Endothelial cell of umbilical vein (primary cell): ENCODE measurements at regions not wholly inside any gene's neighbourhood (a gene's known extent, or its start where the extent isn't known, plus 50 kb on each side); places are given as distances from the start of the nearest gene placed in this dataset.

Experiments
- BruUV-seq: library from RNA; stranded (reverse); fragments of 400-500 nt; replicated peaks from 2 replicates; lab custom pipeline; 2021; lab: Mats Ljungman, UMichigan
- CTCF ChIA-PET: fragments of 300-600, 350-600 bp; sonication (Branson Sonifier 250); formaldehyde crosslinking; loops from one replicate; lab custom pipeline; 2021; ENCODE audit warnings: antibody characterized with exemption, inconsistent platforms; lab: Charles Lee
- POLR2A ChIA-PET: fragments of 300-600, 350-600 bp; sonication (Branson Sonifier 250); formaldehyde crosslinking; loops from one replicate; lab custom pipeline; 2021; ENCODE audit warnings: antibody characterized with exemption, inconsistent platforms; lab: Charles Lee
- DNase-seq: peaks from one replicate; pipeline ENCODE4 v3.0.0-alpha.2; 2011; ENCODE audit warnings: low read depth, low spot score
- FAIRE-seq: peaks from 2 replicates; lab custom pipeline; 2011; peaks lifted over from hg19 to GRCh38; lab: Jason Lieb, UNC
- H2AFZ ChIP-seq: 2 replicates; pipeline ENCODE4 v1.6.0; 2012; ENCODE audit warnings: low read depth, low read length, control low read depth, inconsistent platforms
- H3K27ac ChIP-seq: 2 replicates; pipeline ENCODE4 v1.5.1; 2011; ENCODE audit warnings: low read depth, mild to moderate bottlenecking, control low read depth, low read length, moderate library complexity; ENCODE audit not compliant: insufficient read depth
- H3K27me3 ChIP-seq, 2 experiments: 2 replicates each; pipeline versions ENCODE4 v1.6.0 to v1.6.1; 2011; ENCODE audit warnings: low read length in 2 of 2, mixed read lengths in 1 of 2; ENCODE audit not compliant: control insufficient read depth in 2 of 2, insufficient read depth in 2 of 2
- H3K36me3 ChIP-seq, 2 experiments: 2 replicates in 1 of 2; 3 replicates in 1 of 2; pipeline ENCODE4 v1.5.1; 2011; ENCODE audit warnings: low read length in 2 of 2, mild to moderate bottlenecking in 1 of 2, moderate library complexity in 1 of 2; ENCODE audit not compliant: control insufficient read depth in 2 of 2, insufficient read depth in 2 of 2; ENCODE audit errors: extremely low read depth in 1 of 2
- H3K4me1 ChIP-seq: 3 replicates; pipeline ENCODE4 v1.5.1; 2011; ENCODE audit warnings: mild to moderate bottlenecking, low read length; ENCODE audit not compliant: control insufficient read depth, insufficient read depth; ENCODE audit errors: extremely low read depth
- H3K4me2 ChIP-seq: 2 replicates; pipeline ENCODE4 v1.6.1; 2011; ENCODE audit warnings: low read length, control low read depth, mixed read lengths; ENCODE audit not compliant: insufficient read depth
- H3K4me3 ChIP-seq, 3 experiments: fragments of 200-600 bp in 1 of 3; sonication (generic), shearing (Covaris generic) in 1 of 3; replicated peaks in 1 of 3; 2 replicates each; pipeline ENCODE4 v1.5.1; 2011 to 2016; ENCODE audit warnings: control low read depth in 3 of 3, low read length in 3 of 3, mild to moderate bottlenecking in 2 of 3, inconsistent platforms in 1 of 3, low read depth in 1 of 3, moderate library complexity in 1 of 3; ENCODE audit not compliant: insufficient read depth in 1 of 3
- H3K79me2 ChIP-seq: 2 replicates; pipeline ENCODE4 v1.6.0; 2012; ENCODE audit warnings: low read length, inconsistent platforms; ENCODE audit not compliant: control insufficient read depth, insufficient read depth
- H3K9ac ChIP-seq: replicated peaks from 2 replicates; pipeline ENCODE3; 2011; ENCODE audit warnings: low read length, control low read depth; ENCODE audit not compliant: insufficient read depth; ENCODE audit errors: extremely low read depth
- H3K9me1 ChIP-seq: replicated peaks from 3 replicates; pipeline ENCODE4 v1.6.0; 2011; ENCODE audit warnings: mild to moderate bottlenecking, low read length; ENCODE audit not compliant: control insufficient read depth, insufficient read depth; ENCODE audit errors: extremely low read depth
- H3K9me3 ChIP-seq: replicated peaks from 2 replicates; pipeline ENCODE4 v1.5.1; 2012; ENCODE audit warnings: low read length, inconsistent platforms; ENCODE audit not compliant: control insufficient read depth, insufficient read depth
- H4K20me1 ChIP-seq: replicated peaks from 2 replicates; pipeline ENCODE3; 2011; ENCODE audit warnings: mild to moderate bottlenecking, low read length; ENCODE audit not compliant: control insufficient read depth, insufficient read depth; ENCODE audit errors: extremely low read depth
- EZH2 ChIP-seq: IDR thresholded peaks from 2 replicates; pipeline ENCODE4 v1.6.1; 2012; ENCODE audit warnings: borderline replicate concordance, low read depth, mild to moderate bottlenecking, moderate library complexity, low read length, inconsistent platforms; ENCODE audit not compliant: severe bottlenecking
- FOS ChIP-seq: IDR thresholded peaks from 2 replicates; pipeline ENCODE4 v1.6.1; 2011; ENCODE audit warnings: mild to moderate bottlenecking, low read length, moderate library complexity, borderline replicate concordance; ENCODE audit not compliant: insufficient read depth
- GATA2 ChIP-seq: IDR thresholded peaks from 2 replicates; pipeline ENCODE4 v1.7.0; 2011; ENCODE audit warnings: low read depth, mild to moderate bottlenecking, moderate library complexity, mixed read lengths, low read length; ENCODE audit not compliant: insufficient read length, insufficient read depth
- JUN ChIP-seq: IDR thresholded peaks from 2 replicates; pipeline ENCODE4 v1.6.1; 2011; ENCODE audit warnings: borderline replicate concordance, low read depth; ENCODE audit not compliant: insufficient read length, insufficient read depth
- MYC ChIP-seq: IDR thresholded peaks from one replicate; pipeline ENCODE4 v1.6.1; 2011; ENCODE audit warnings: mild to moderate bottlenecking, low read depth, low read length
- POLR2A ChIP-seq: IDR thresholded peaks from 2 replicates; pipeline ENCODE4 v1.6.1; 2012; ENCODE audit warnings: low read depth, mild to moderate bottlenecking, control low read depth, low read length
- POLR2AphosphoS5 ChIP-seq: IDR thresholded peaks from 2 replicates; pipeline ENCODE4 v1.6.1; 2012; ENCODE audit warnings: low read depth, mild to moderate bottlenecking, control low read depth, low read length, moderate library complexity; ENCODE audit not compliant: insufficient read depth
- dilution Hi-C: fragments of 300-500 bp; cut with MboI; formaldehyde crosslinking; loops from one replicate; pipeline ENCODE4 v1.15.0; 2019; ENCODE audit warnings: low sequenced_read_pairs; ENCODE audit not compliant: extremely low pct_ligation_motif_present
- intact Hi-C: fragments of 100-400 bp; cut with micrococcal nuclease; formaldehyde crosslinking; loops from one replicate; pipeline ENCODE4 v1.10.0; 2022
- TF ChIP-seq, protein P1 (sequence below): IDR thresholded peaks from 2 replicates; pipeline ENCODE4 v1.6.1; 2011; ENCODE audit not compliant: insufficient read depth, insufficient read length
- TF ChIP-seq, protein P2 (sequence below), 2 donors: IDR thresholded peaks; 1 replicate in 1 of 2; 2 replicates in 1 of 2; pipeline ENCODE4 v1.5.1; 2011; ENCODE audit warnings: low read length in 2 of 2, mild to moderate bottlenecking in 2 of 2, moderate library complexity in 2 of 2, control low read depth in 1 of 2, inconsistent platforms in 1 of 2, low read depth in 1 of 2; ENCODE audit not compliant: insufficient read depth in 1 of 2; ENCODE audit errors: extremely low read depth in 1 of 2

GRCh38 chr2:236861944-236862343 lies 223.7 kb upstream of the COPS8 start:
- no TSS peak for BruUV-seq
- H3K9ac ChIP-seq, result no peak overlapping the region
- H3K27ac ChIP-seq, result no peak overlapping the region
- H3K79me2 ChIP-seq, result no peaks in the 10 kb centered on the region
- H3K27me3 ChIP-seq, result no peaks in the 10 kb centered on the region
- intact Hi-C loops, result no loop called here
- H3K9me3 ChIP-seq, result no peaks in the 10 kb centered on the region
- no peak overlapping the region for H2AFZ ChIP-seq
- POLR2A ChIA-PET, result no interaction called here
- H3K36me3 ChIP-seq, result no peaks in the 10 kb centered on the region
- CTCF ChIA-PET, result no interaction called here
- H3K4me2 ChIP-seq, result no peak overlapping the region
- FAIRE-seq, result no peak
- no peaks in the 10 kb centered on the region for H4K20me1 ChIP-seq
- H3K4me3 ChIP-seq, result no peak overlapping the region
- TF ChIP-seq POLR2AphosphoS5 (no peak), GATA2 (no peak), MYC (no peak), POLR2A (no peak), JUN (no peak), FOS (no peak), EZH2 (no peak)
- TF ChIP-seq, protein P1, sequence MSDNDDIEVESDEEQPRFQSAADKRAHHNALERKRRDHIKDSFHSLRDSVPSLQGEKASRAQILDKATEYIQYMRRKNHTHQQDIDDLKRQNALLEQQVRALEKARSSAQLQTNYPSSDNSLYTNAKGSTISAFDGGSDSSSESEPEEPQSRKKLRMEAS, result no peak
- TF ChIP-seq, protein P2, sequence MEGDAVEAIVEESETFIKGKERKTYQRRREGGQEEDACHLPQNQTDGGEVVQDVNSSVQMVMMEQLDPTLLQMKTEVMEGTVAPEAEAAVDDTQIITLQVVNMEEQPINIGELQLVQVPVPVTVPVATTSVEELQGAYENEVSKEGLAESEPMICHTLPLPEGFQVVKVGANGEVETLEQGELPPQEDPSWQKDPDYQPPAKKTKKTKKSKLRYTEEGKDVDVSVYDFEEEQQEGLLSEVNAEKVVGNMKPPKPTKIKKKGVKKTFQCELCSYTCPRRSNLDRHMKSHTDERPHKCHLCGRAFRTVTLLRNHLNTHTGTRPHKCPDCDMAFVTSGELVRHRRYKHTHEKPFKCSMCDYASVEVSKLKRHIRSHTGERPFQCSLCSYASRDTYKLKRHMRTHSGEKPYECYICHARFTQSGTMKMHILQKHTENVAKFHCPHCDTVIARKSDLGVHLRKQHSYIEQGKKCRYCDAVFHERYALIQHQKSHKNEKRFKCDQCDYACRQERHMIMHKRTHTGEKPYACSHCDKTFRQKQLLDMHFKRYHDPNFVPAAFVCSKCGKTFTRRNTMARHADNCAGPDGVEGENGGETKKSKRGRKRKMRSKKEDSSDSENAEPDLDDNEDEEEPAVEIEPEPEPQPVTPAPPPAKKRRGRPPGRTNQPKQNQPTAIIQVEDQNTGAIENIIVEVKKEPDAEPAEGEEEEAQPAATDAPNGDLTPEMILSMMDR (IDR thresholded peaks at IDR 0.05; ENCODE audit: extremely low read depth in 1 of 2, insufficient read depth in 1 of 2, low read depth in 1 of 2, low read length in 2 of 2), result no peak
- no peaks in the 10 kb centered on the region for H3K9me1 ChIP-seq
- dilution Hi-C loops, result no loop called here
- H3K4me1 ChIP-seq, result no peaks in the 10 kb centered on the region
- no peak for DNase-seq
